HG03064 (cell line): ENCODE measurements at regions not wholly inside any gene's neighbourhood (a gene's known extent, or its start where the extent isn't known, plus 50 kb on each side); places are given as distances from the start of the nearest gene placed in this dataset.
"Not testable (repeated sequence)": the region's sequence is repeated elsewhere in the genome, so short reads cannot be mapped to it uniquely, and the experiment has no call there.

Source experiments
- ATAC-seq: cut with Tn5 transposase; IDR thresholded peaks from one replicate; pipeline ENCODE4 v1.9.1; 2021; ENCODE audit warnings: low read depth; ENCODE audit not compliant: unreplicated experiment

DNA sequence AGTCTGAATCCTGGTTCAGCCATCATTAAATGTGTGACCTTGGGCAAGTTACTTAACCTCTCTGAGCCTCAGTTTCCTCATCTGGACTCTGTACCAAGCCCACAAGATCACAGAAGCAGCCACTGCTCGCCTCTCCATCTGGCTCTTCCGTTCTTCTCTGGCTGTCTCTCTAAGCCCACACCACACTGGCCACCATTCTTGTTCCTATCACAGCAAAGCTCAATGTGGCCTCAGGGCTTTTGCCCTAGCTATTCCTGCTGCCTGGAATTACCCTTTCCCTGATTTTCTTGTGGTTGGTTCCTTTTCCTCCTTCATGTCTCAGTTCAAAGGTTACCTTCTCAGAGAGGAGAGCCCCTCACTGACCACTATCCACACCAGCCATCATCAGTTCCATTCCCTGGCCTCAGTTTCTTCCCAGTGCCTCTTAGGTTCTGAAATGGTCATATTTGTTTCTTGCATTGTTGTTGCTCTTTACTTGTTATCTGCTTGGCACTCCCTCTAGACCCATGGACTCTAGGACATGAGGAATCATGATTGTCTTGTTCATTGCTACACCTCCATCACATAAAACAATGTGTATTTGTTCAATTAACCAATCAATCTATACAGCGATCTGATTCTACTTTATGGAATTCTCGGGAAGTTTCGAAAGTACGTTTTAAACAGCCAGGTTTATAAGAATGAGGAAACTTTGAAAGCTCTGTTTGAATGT lies 56.5 kb upstream of the PTPN1 start:
- ATAC-seq: no peak

- ATAC-seq: not testable (repeated sequence)
Observed at GRCh38 chr20:50455245-50455644, 54.9 kb upstream of the PTPN1 start.

DNA sequence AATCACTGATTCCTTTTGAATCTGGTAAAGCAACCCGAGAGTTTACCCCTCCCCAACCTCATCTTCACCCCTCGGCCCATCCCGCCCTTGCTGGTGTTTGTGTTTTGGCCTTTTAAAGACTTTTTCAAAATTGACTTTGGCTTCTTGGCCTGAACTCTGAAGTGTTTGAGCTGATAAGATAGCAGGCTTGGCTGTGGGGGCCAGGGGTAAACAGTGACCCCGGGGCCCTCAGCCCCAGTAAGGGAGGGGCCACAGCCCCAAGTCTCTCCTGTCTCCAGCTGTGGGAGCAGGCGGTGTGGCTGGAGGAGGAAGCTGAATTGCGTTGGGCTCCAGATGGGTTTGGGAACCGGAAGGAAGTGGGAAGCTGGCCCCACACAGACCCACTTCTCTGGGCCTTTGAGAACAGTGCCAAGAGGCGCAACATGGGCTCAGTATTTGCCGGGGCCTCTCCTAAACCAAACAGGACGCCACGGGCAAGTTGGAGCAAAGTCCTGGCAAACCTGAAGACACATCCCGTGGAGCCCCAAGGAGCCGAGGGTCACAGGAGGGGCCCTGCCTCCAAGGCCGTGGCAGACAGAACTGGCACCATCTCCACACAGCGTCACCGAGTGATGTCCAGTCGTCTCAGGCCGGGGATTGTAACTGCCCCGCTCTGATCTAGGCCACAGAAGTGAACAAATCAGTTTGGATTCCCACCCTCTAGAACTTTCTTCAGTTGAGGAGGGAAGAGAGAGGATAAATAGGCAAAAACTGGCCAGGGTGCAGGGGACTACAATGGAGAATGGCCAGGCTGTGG lies 54.3 kb upstream of the PTPN1 start:
- no peak for ATAC-seq

GRCh38 chr20:50456452-50457324 lies 53.5 kb upstream of the PTPN1 start:
- no peak for ATAC-seq

GRCh38 chr20:50459124-50459918 lies 50.9 kb upstream of the PTPN1 start:
- no peak for ATAC-seq

DNA sequence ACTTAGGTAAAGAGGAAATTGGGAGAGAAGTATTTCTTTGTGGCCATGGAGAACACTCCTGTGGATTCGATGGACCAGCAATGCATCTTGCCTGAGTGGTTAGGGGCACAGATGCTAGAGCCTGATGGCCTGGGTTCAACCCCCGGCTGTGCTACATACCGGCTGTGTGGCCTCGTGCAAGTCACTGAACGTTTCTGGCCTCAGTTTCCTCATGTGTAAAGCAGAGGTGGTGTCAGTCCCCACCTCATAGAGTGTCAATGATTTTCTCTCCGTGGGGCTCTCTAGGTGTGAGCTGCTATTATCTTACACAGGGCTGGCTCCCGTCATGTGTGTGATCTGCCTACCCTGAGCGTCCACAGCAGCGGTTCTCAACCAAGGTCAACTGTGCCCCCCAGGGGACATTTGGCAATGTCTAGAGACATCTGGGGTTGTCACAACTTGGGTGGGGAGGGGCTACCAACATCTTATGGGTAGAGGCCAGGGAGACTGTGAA lies 50.0 kb upstream of the PTPN1 start:
- no peak for ATAC-seq
